Upper lobe of left lung (tissue), 6 donors: ENCODE measurements at regions not wholly inside any gene's neighbourhood (a gene's known extent, or its start where the extent isn't known, plus 50 kb on each side); places are given as distances from the start of the nearest gene placed in this dataset.

Experiments used
- ATAC-seq, 2 donors: fragments of 200-7000 bp; cut with Tn5 transposase; one replicate each; pipeline ENCODE4 v1.9.1; 2022; ENCODE audit warnings: mild to moderate bottlenecking in 2 of 2, moderate library complexity in 2 of 2; ENCODE audit not compliant: low FRiP score in 2 of 2
- DNase-seq, 2 donors: peaks; one replicate each; pipeline ENCODE4 v3.0.0-alpha.2; 2019 to 2020
- H3K27ac ChIP-seq, 4 donors: fragments of 200-600 bp; sonication (generic); one replicate each; pipeline ENCODE4 v1.5.1; 2016 to 2019
- H3K27me3 ChIP-seq, 4 donors: fragments of 200-600 bp; sonication (generic); one replicate each; pipeline ENCODE4 v1.5.1; 2017 to 2019
- H3K36me3 ChIP-seq, 4 donors: fragments of 200-600 bp; sonication (generic); one replicate each; pipeline ENCODE4 v1.5.1; 2016 to 2019
- H3K4me1 ChIP-seq, 4 donors: fragments of 200-600 bp; sonication (generic); one replicate each; pipeline ENCODE4 v1.5.1; 2018 to 2019
- H3K4me3 ChIP-seq, 4 donors: fragments of 200-600 bp; sonication (generic); one replicate each; pipeline ENCODE4 v1.5.1; 2017 to 2019; ENCODE audit warnings: mild to moderate bottlenecking in 2 of 4, moderate library complexity in 1 of 4
- H3K9me3 ChIP-seq, 4 donors: fragments of 200-600 bp; sonication (generic); one replicate each; pipeline ENCODE4 v1.5.1; 2018 to 2019
- CTCF ChIP-seq, 6 experiments: fragments of 450-650 bp in 4 of 6; fragments of 200-600 bp in 2 of 6; sonication (generic) in 2 of 6; IDR thresholded peaks; one replicate each; pipeline ENCODE4 v1.5.1; 2016 to 2019; ENCODE audit warnings: antibody characterized with exemption in 6 of 6
- EP300 ChIP-seq, 4 donors: sonication (generic); formaldehyde crosslinking; IDR thresholded peaks; one replicate each; pipeline ENCODE4 v1.5.1; 2017; ENCODE audit warnings: antibody characterized with exemption in 4 of 4, control low read depth in 2 of 4
- POLR2A ChIP-seq, 4 donors: fragments of 450-650 bp; IDR thresholded peaks; one replicate each; pipeline ENCODE4 v1.5.1; 2016 to 2017; ENCODE audit warnings: antibody characterized with exemption in 4 of 4, mild to moderate bottlenecking in 2 of 4
- POLR2AphosphoS5 ChIP-seq, 2 donors: sonication (generic); formaldehyde crosslinking; IDR thresholded peaks; one replicate each; pipeline ENCODE4 v1.5.1; 2017; ENCODE audit warnings: antibody characterized with exemption in 2 of 2
- WGBS, 2 donors: methylation state at CpG; one replicate each; pipeline ENCODE4 v1.1.5; 2017 to 2018; 5-methylcytosine and 5-hydroxymethylcytosine counted together
- donor health status: DM: no; HTN: no; CAD: no; lungs with moderate emphysema.
- donor health status: DM: no; HTN: yes; CAD: no; lungs with severe emphysema.

GRCh38 chr13:107157271-107157670 is 589.3 kb upstream of the ARGLU1 start:
- ATAC-seq: peak in 1 of 2 donors; percentile 81
- 79 to 91% methylated on average over 2 of the region's 2 CpGs for WGBS, 2 donors
- Histone ChIP-seq H3K4me1 (no peaks in the 10 kb centered on the region), H3K27me3 (no peaks in the 10 kb centered on the region), H3K4me3 (no peak overlapping the region), H3K27ac (no peak overlapping the region), H3K36me3 (no peaks in the 10 kb centered on the region), H3K9me3 (no peaks in the 10 kb centered on the region)
- DNase-seq: no peak
- TF ChIP-seq CTCF (IDR thresholded peaks at IDR 0.05) (no peak), EP300 (IDR thresholded peaks at IDR 0.05) (no peak), POLR2A (IDR thresholded peaks at IDR 0.05) (no peak), POLR2AphosphoS5 (IDR thresholded peaks at IDR 0.05) (no peak)

GRCh38 chr13:107144432-107144831 is 576.5 kb upstream of the ARGLU1 start:
- ATAC-seq (no peak), DNase-seq (no peak)
- Histone ChIP-seq H3K4me1 (no peaks in the 10 kb centered on the region), H3K9me3 (no peaks in the 10 kb centered on the region), H3K27ac (no peak overlapping the region), H3K4me3 (no peak overlapping the region), H3K27me3 (no peaks in the 10 kb centered on the region), H3K36me3 (no peaks in the 10 kb centered on the region)
- TF ChIP-seq EP300 (IDR thresholded peaks at IDR 0.05): no peak
- TF ChIP-seq CTCF (IDR thresholded peaks at IDR 0.05): no peak
- TF ChIP-seq POLR2A (IDR thresholded peaks at IDR 0.05): no peak
- no peak for TF ChIP-seq POLR2AphosphoS5 (IDR thresholded peaks at IDR 0.05)

GRCh38 chr13:107141767-107142166 is 573.8 kb upstream of the ARGLU1 start:
- Histone ChIP-seq H3K36me3 (no peaks in the 10 kb centered on the region), H3K27me3 (no peaks in the 10 kb centered on the region), H3K4me1 (no peaks in the 10 kb centered on the region), H3K27ac (no peak overlapping the region), H3K4me3 (no peak overlapping the region), H3K9me3 (no peaks in the 10 kb centered on the region)
- no peak for ATAC-seq
- WGBS, 2 donors: 53 to 59% methylated on average over 3 of the region's 3 CpGs
- TF ChIP-seq CTCF (IDR thresholded peaks at IDR 0.05) (no peak), EP300 (IDR thresholded peaks at IDR 0.05) (no peak), POLR2A (IDR thresholded peaks at IDR 0.05) (no peak), POLR2AphosphoS5 (IDR thresholded peaks at IDR 0.05) (no peak)
- no peak for DNase-seq

- no peaks in the 10 kb centered on the region for H3K36me3 ChIP-seq
- no peak overlapping the region for H3K4me3 ChIP-seq
- H3K27ac ChIP-seq: no peak overlapping the region
- H3K27me3 ChIP-seq: no peaks in the 10 kb centered on the region
- no peaks in the 10 kb centered on the region for H3K4me1 ChIP-seq
- 34 to 50% methylated on average over 1 of the region's 1 CpG for WGBS, 2 donors
- TF ChIP-seq EP300 (IDR thresholded peaks at IDR 0.05): no peak
- no peak for TF ChIP-seq POLR2AphosphoS5 (IDR thresholded peaks at IDR 0.05)
- TF ChIP-seq CTCF (IDR thresholded peaks at IDR 0.05): no peak
- no peak for TF ChIP-seq POLR2A (IDR thresholded peaks at IDR 0.05)
- H3K9me3 ChIP-seq: no peaks in the 10 kb centered on the region
- DNase-seq (no peak), ATAC-seq (no peak)
Observed at GRCh38 chr13:107139006-107139405, 571.1 kb upstream of the ARGLU1 start.

GRCh38 chr13:107138486-107138885 is 570.5 kb upstream of the ARGLU1 start:
- no peak for ATAC-seq
- Histone ChIP-seq H3K36me3 (no peaks in the 10 kb centered on the region), H3K9me3 (no peaks in the 10 kb centered on the region), H3K27me3 (no peaks in the 10 kb centered on the region), H3K4me3 (no peak overlapping the region), H3K4me1 (no peaks in the 10 kb centered on the region), H3K27ac (no peak overlapping the region)
- DNase-seq: no peak
- no peak for TF ChIP-seq POLR2AphosphoS5 (IDR thresholded peaks at IDR 0.05)
- no peak for TF ChIP-seq POLR2A (IDR thresholded peaks at IDR 0.05)
- TF ChIP-seq EP300 (IDR thresholded peaks at IDR 0.05): no peak
- TF ChIP-seq CTCF (IDR thresholded peaks at IDR 0.05): no peak
- WGBS, 2 donors: 77 to 78% methylated on average over 1 of the region's 1 CpG
